Spinal cord (tissue), 9 donors: ENCODE measurements at regions not wholly inside any gene's neighbourhood (a gene's known extent, or its start where the extent isn't known, plus 50 kb on each side); places are given as distances from the start of the nearest gene placed in this dataset.
"Not testable (repeated sequence)": the region's sequence is repeated elsewhere in the genome, so short reads cannot be mapped to it uniquely, and the experiment has no call there.

Experiments used
- DNase-seq, 6 donors: peaks; one replicate each; pipeline versions ENCODE4 v3.0.0 to v3.0.0-alpha.2; 2013 to 2015; ENCODE audit warnings: low spot score in 6 of 6, low read depth in 4 of 6
- H3K27ac ChIP-seq: one replicate; pipeline ENCODE4 v1.5.1; 2013; ENCODE audit warnings: low read depth, low read length, control low read depth
- H3K27me3 ChIP-seq: one replicate; pipeline ENCODE4 v1.6.1; 2013; ENCODE audit warnings: low read length; ENCODE audit not compliant: control insufficient read depth, insufficient read depth
- H3K36me3 ChIP-seq: one replicate; pipeline ENCODE4 v1.6.1; 2013; ENCODE audit warnings: low read length; ENCODE audit not compliant: control insufficient read depth, insufficient read depth
- H3K4me1 ChIP-seq: one replicate; pipeline ENCODE4 v1.6.1; 2013; ENCODE audit warnings: low read length; ENCODE audit not compliant: control insufficient read depth, insufficient read depth
- H3K4me3 ChIP-seq: one replicate; pipeline ENCODE4 v1.5.1; 2013; ENCODE audit warnings: low read depth, low read length, control low read depth
- H3K9me3 ChIP-seq: one replicate; pipeline ENCODE4 v1.6.1; 2013; ENCODE audit warnings: low read length; ENCODE audit not compliant: control insufficient read depth, insufficient read depth
- WGBS: methylation state at CpG from one replicate; pipeline ENCODE4 v1.1.5; 2013; ENCODE audit warnings: missing lambda C conversion rate; ENCODE audit not compliant: insufficient coverage; 5-methylcytosine and 5-hydroxymethylcytosine counted together
- donor health status: healthy.

DNA sequence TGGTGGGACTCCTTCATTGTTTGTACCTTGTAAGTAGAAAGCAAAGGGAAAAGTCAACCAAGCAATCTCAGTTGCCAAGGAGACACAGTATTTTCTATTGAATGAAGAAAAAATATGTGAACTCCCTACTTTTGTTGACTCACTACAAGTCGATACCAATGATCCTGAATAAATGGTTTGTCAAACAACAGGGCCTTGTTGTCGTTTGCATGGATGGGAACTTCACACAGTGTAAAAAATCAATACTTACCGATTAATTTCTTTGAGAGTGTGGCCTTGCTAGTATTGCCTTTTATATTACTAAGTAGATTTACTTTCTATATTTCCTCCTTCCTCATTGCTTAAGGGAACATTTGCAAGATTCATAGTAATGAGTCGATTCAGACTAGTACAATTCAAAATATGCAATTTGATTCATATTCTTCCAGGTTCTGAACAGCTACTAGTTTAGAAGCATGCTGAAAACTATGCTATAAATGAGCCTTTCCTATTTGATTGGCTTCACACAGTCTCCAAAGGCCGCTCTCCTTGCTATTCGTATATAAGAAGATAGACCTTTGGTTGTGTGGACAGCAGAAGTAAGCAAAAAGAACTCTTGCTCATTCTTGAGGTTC, 108.0 kb downstream of the ZNF330 start:
- WGBS, result no CpG with 5 or more reads among the region's 6 CpGs
- Histone ChIP-seq H3K4me1 (peaks cover 4% of the 10 kb centered on the region), H3K4me3 (no peak overlapping the region), H3K27ac (no peak overlapping the region), H3K9me3 (no peaks in the 10 kb centered on the region), H3K36me3 (no peaks in the 10 kb centered on the region), H3K27me3 (no peaks in the 10 kb centered on the region)
- peak in 1 of 6 donors; percentile 11 for DNase-seq

DNA sequence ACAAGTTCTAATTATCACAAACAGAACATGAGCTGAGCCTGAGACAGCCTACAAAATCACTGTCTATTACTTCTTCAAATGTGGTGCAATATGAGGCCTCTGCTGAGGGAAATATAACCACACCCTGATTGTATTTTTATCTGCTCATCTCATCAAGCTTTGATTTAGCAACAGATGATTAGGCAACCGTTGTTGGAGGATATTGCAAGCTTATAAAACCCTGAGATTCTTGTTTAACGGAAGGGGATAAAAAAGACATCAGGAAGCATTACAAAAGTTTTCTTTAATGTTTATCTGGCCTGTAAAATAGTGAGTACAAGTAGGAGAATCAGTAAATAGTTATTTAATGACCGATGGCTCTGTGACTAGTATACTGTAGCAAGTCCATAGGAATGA, 108.5 kb downstream of the ZNF330 start:
- H3K36me3 ChIP-seq, result no peaks in the 10 kb centered on the region
- no peak overlapping the region for H3K4me3 ChIP-seq
- WGBS, result no CpG with 5 or more reads among the region's 3 CpGs
- no peaks in the 10 kb centered on the region for H3K9me3 ChIP-seq
- H3K27ac ChIP-seq, result no peak overlapping the region
- no peaks in the 10 kb centered on the region for H3K27me3 ChIP-seq
- peaks cover 4% of the 10 kb centered on the region for H3K4me1 ChIP-seq
- DNase-seq, result no peak

DNA sequence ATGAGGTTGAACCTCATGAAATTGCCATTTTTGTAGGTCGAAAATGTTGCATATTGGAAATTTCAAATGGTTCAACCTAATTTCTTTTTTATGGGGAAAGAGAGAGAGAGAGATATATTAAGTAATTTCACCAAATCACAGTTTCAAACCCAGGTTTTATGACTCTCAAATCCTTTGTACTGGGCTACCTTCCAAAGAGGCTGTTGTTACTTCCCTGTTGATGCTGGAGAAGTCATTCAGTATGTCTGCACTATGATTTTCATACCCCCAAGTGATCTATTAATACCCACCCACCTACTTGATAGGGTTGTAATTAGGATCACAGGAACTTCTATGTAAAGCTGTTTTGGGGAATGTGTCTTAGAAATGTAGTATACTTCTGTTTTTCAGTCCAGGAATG, 109.9 kb downstream of the ZNF330 start:
- no CpG with 5 or more reads among the region's 1 CpG for WGBS
- no peaks in the 10 kb centered on the region for H3K36me3 ChIP-seq
- H3K27ac ChIP-seq, result no peak overlapping the region
- no peaks in the 10 kb centered on the region for H3K9me3 ChIP-seq
- peaks cover 4% of the 10 kb centered on the region for H3K4me1 ChIP-seq
- H3K4me3 ChIP-seq, result no peak overlapping the region
- DNase-seq, result peak in 1 of 6 donors; percentile 55
- H3K27me3 ChIP-seq, result no peaks in the 10 kb centered on the region

DNA sequence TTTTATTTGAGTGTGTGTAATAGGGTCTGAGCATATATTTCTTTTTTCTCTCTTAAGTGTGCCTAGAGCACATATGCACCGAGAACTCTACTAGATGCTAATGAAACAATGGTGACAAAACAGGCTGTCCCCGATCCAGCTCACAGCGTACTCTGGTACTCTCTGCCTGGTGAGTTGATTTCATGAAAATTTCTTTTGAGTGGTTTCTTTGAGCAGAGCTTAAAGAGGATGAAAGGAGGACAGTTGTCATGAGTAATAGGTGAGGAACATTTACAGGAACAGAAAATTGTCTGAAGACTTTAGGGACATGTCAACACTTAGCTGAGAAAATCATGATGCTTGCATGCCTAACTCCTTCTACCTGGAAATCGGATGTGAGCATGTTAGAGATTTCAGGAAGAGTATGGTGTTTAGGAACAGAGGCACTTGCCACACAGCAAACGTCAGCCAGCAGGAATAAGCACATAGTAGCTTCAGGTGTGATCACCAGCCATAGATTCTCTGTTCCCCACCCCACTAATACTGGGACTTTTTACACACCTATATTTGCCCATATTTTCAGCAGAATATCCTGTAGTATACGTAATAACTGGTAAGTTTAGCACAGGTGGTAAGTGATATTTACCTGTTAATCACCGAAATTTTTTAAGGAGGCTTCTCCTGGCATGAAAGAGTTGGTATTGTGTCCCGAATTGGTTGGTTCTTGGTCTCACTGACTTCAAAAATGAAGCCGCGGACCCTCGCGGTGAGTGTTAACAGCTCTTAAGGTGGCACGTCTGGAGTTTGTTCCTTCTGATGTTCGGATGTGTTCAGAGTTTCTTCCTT, 111.1 kb downstream of the ZNF330 start:
- Histone ChIP-seq H3K9me3 (no peaks in the 10 kb centered on the region), H3K27ac (no peak overlapping the region), H3K36me3 (no peaks in the 10 kb centered on the region), H3K27me3 (no peaks in the 10 kb centered on the region), H3K4me1 (peaks cover 4% of the 10 kb centered on the region), H3K4me3 (no peak overlapping the region)
- WGBS, result 96% methylated on average over 9 of the region's 14 CpGs
- DNase-seq, result no peak

DNA sequence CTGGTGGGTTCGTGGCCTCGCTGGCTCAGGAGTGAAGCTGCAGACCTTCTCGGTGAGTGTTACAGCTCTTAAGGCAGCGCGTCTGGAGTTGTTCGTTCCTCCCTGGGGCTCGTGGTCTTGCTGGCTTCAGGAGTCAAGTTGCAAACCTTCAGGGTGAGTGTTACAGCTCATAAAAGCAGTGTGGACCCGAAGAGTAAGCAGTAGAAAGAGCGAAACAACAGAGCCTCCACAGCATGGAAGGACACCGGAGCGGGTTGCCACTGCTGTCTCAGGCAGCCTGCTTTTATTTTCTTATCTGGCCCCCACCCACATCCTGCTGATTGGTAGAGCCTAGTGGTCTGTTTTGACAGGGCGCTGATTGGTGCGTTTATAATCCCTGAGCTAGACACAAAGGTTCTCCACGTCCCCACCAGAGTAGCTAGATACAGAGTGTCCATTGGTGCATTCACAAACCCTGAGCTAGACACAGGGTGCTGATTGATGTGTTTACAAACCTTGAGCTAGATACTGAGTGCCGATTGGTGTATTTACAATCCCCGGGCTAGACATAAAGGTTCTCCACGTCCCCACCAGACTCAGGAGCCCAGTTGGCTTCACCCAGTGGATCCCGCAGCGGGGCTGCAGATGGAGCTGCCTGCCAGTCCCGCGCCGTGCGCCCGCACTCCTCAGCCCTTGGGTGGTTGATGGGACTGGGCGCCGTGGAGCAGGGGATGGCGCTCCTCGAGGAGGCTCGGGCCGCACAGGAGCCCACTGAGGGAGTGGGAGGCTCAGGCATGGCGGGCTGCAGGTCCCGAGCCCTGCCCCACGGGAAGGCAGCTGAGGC, 111.9 kb downstream of the ZNF330 start:
- peak overlapping the region; percentile 22 for H3K4me3 ChIP-seq
- not testable (repeated sequence) for DNase-seq, H3K36me3 ChIP-seq, H3K9me3 ChIP-seq, H3K4me1 ChIP-seq, H3K27ac ChIP-seq, H3K27me3 ChIP-seq
- 41% methylated on average over 18 of the region's 33 CpGs for WGBS

DNA sequence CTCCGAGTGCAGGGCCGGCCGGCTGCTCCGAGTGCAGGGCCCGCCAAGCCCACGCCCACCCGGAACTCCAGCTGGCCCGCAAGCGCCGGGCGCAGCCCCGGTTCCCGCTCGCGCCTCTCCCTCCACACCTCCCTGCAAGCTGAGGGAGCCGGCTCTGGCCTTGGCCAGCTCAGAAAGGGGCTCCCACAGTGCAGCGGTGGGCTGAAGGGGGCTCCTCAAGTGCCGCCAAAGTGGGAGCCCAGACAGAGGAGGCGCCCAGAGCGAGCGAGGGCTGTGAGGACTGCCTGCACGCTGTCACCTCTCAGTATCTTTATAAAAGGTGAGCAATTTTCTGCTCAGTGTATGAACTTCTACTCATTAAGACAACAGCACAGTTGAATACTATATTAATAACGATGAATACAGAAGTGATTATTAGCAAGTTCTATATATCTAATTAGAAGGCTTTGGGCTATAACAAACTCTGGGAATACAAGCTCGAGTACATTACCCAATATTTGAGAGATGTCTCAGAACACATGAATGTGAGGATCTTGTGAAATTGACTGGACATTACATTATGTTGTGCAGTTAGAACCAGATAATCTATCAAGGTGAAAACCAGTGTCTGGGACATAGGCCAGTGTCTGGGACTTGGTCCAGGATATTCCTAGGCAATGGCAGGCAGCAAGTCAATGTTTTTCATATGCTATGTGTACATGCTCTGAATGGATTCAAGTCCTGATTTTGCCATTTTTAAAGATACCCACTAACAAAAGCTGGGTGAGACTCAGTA, 112.9 kb downstream of the ZNF330 start:
- DNase-seq, result peak in 3 of 6 donors; percentile 4 to 51 (median 29)
- H3K27ac ChIP-seq, H3K27me3 ChIP-seq, H3K36me3 ChIP-seq, H3K4me1 ChIP-seq, H3K9me3 ChIP-seq: not testable (repeated sequence)
- peak overlapping the region; percentile 19 for H3K4me3 ChIP-seq
- WGBS, result 1% methylated on average over 14 of the region's 24 CpGs

DNA sequence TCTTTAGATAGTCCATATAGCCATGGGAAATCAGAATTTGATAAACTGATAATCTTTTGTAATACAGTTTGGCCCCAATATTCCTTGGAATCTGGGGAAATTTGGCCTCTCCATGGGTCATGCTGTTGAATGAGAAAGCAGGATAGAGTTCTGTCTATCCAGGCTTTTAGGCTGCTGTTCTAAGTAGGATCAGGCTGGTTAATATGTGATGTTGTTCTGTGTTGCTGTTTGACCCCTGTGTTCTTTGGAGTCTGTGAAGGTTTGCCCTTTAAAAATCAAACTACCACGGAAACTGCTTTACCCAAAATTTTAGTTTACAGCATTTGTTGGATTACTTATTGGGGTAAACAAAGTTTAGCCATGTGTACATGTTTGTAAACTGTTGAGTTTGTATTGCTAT, 114.5 kb downstream of the ZNF330 start:
- Histone ChIP-seq H3K36me3 (no peaks in the 10 kb centered on the region), H3K27me3 (no peaks in the 10 kb centered on the region), H3K27ac (no peak overlapping the region), H3K4me1 (peaks cover 4% of the 10 kb centered on the region), H3K4me3 (no peak overlapping the region), H3K9me3 (no peaks in the 10 kb centered on the region)
- DNase-seq, result no peak
- no CpG with 5 or more reads among the region's 1 CpG for WGBS

DNA sequence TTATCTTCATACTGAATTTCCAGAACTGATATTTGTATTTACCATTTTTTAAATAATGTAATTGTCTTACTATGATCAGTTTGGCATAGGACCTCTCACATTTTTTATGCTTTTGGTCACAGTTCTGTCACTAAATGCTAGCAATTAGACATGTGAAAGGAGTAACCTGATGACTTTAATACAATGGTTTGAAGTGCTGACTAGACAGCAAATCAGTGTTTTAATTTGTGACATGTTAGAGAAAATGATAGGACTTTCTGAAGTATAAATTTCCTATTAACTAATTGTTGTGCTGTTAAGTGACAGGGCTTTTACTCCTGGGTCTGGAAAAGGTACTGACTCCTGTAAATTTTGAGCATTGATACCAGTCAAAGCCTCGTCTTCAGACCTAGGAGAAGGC, 117.5 kb downstream of the ZNF330 start:
- no peak for DNase-seq
- WGBS, result no CpG with 5 or more reads among the region's 1 CpG
- H3K4me1 ChIP-seq, result no peaks in the 10 kb centered on the region
- no peak overlapping the region for H3K27ac ChIP-seq
- H3K4me3 ChIP-seq, result no peak overlapping the region
- H3K36me3 ChIP-seq, result no peaks in the 10 kb centered on the region
- H3K9me3 ChIP-seq, result no peaks in the 10 kb centered on the region
- H3K27me3 ChIP-seq, result no peaks in the 10 kb centered on the region

DNA sequence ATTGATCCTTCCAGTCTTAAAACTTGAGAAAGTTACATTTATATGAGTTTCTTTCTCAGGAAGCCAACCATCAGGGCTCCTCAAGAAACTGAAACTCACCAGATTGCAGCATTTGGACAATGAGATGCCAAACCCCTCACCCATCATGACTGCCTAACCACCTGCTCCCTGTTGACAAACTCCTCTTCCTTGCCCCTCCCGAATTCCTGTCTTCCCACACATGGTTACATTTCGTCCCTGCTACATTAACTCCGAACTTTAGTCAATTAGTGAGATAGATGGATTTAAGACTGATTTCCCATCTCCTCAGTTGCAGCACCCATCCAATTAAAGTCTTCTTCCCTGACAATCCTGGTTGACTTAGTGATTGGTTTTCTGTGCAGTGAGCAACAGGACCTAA, 118.7 kb downstream of the ZNF330 start:
- Histone ChIP-seq H3K9me3 (no peaks in the 10 kb centered on the region), H3K4me3 (no peak overlapping the region), H3K27ac (no peak overlapping the region), H3K4me1 (no peaks in the 10 kb centered on the region), H3K27me3 (no peaks in the 10 kb centered on the region), H3K36me3 (no peaks in the 10 kb centered on the region)
- no peak for DNase-seq
- WGBS, result no CpG with 5 or more reads among the region's 3 CpGs
